Glutamatergic neuron (in vitro differentiated cells): ENCODE measurements at regions not wholly inside any gene's neighbourhood (a gene's known extent, or its start where the extent isn't known, plus 50 kb on each side); places are given as distances from the start of the nearest gene placed in this dataset. TPM values are rescaled to one million over a fixed set of nuclear protein-coding genes. Genes with fewer than 3 reads are reported as not detected.

Experiments used
- DNase-seq: peaks from one replicate; pipeline ENCODE4 v3.0.0; 2022
- H3K27ac Mint-ChIP-seq: one replicate; pipeline ENCODE4 v1.8.0; 2020; ENCODE audit warnings: mild to moderate bottlenecking, mixed read lengths, inconsistent platforms; ENCODE audit not compliant: unreplicated experiment
- H3K27me3 Mint-ChIP-seq: one replicate; pipeline ENCODE4 v1.8.0; 2020; ENCODE audit warnings: mild to moderate bottlenecking, moderate library complexity, mixed read lengths, inconsistent platforms; ENCODE audit not compliant: unreplicated experiment
- H3K36me3 Mint-ChIP-seq: one replicate; pipeline ENCODE4 v1.8.0; 2020; ENCODE audit warnings: mild to moderate bottlenecking, mixed read lengths, inconsistent platforms; ENCODE audit not compliant: unreplicated experiment
- H3K4me1 Mint-ChIP-seq: one replicate; pipeline ENCODE4 v1.8.0; 2020; ENCODE audit warnings: mild to moderate bottlenecking, low read depth, mixed read lengths, inconsistent platforms; ENCODE audit not compliant: unreplicated experiment
- H3K4me3 Mint-ChIP-seq: one replicate; pipeline ENCODE4 v1.8.0; 2020; ENCODE audit warnings: mild to moderate bottlenecking, mixed read lengths, inconsistent platforms; ENCODE audit not compliant: unreplicated experiment
- H3K9me3 Mint-ChIP-seq: one replicate; pipeline ENCODE4 v1.8.0; 2020; ENCODE audit warnings: mild to moderate bottlenecking, moderate library complexity, mixed read lengths, inconsistent platforms; ENCODE audit not compliant: unreplicated experiment
- CTCF ChIP-seq: fragments of 200-600 bp; sonication (generic); IDR thresholded peaks from one replicate; pipeline ENCODE4 v1.5.0; 2021; ENCODE audit not compliant: partially characterized antibody, unreplicated experiment
- microRNA-seq: library from miRNA; unstranded; fragments of <30 nt; microRNA quantifications from one replicate; pipeline ENCODE4, GENCODE V29; 2020; ENCODE audit not compliant: unreplicated experiment

GRCh38 chr1:94596260-94596659 lies 54.7 kb upstream of the F3 start:
- Mint-ChIP-seq H3K4me3 (no peak overlapping the region), H3K27me3 (no peaks in the 10 kb centered on the region), H3K36me3 (no peaks in the 10 kb centered on the region), H3K27ac (no peak overlapping the region), H3K4me1 (peaks cover 2% of the 10 kb centered on the region), H3K9me3 (no peaks in the 10 kb centered on the region)
- DNase-seq: no peak
- no peak for TF ChIP-seq CTCF

- Mint-ChIP-seq H3K4me1 (peaks cover 5% of the 10 kb centered on the region), H3K27ac (no peak overlapping the region), H3K27me3 (no peaks in the 10 kb centered on the region), H3K9me3 (no peaks in the 10 kb centered on the region), H3K4me3 (no peak overlapping the region), H3K36me3 (no peaks in the 10 kb centered on the region)
- no peak for TF ChIP-seq CTCF
- DNase-seq: no peak
Measured at GRCh38 chr1:94595658-94596057, 54.1 kb upstream of the F3 start.

GRCh38 chr1:94593611-94594010 lies 52.1 kb upstream of the F3 start:
- peaks cover 5% of the 10 kb centered on the region for H3K4me1 Mint-ChIP-seq
- H3K9me3 Mint-ChIP-seq: no peaks in the 10 kb centered on the region
- no peak for TF ChIP-seq CTCF
- no peak overlapping the region for H3K4me3 Mint-ChIP-seq
- no peak for DNase-seq
- H3K27ac Mint-ChIP-seq: no peak overlapping the region
- H3K36me3 Mint-ChIP-seq: no peaks in the 10 kb centered on the region
- no peaks in the 10 kb centered on the region for H3K27me3 Mint-ChIP-seq

GRCh38 chr1:94592571-94592920 lies 51.0 kb upstream of the F3 start:
- Mint-ChIP-seq H3K9me3 (no peaks in the 10 kb centered on the region), H3K4me1 (peaks cover 3% of the 10 kb centered on the region), H3K36me3 (no peaks in the 10 kb centered on the region), H3K27me3 (no peaks in the 10 kb centered on the region), H3K27ac (no peak overlapping the region), H3K4me3 (no peak overlapping the region)
- no peak for DNase-seq
- TF ChIP-seq CTCF: no peak

- Mint-ChIP-seq H3K27ac (no peak overlapping the region), H3K9me3 (no peaks in the 10 kb centered on the region), H3K27me3 (no peaks in the 10 kb centered on the region), H3K36me3 (no peaks in the 10 kb centered on the region), H3K4me1 (peaks cover 3% of the 10 kb centered on the region), H3K4me3 (no peak overlapping the region)
- DNase-seq: no peak
- TF ChIP-seq CTCF: no peak
Measured at GRCh38 chr1:94591823-94592570, 50.4 kb upstream of the F3 start.

Small RNA genes in the stretch of these regions (microRNA-seq; reads per million reads assigned to microRNA genes)
- not detected for gene MIR378G
